Stimulated activated CD4-positive, alpha-beta T cell treated with anti-CD3 and anti-CD28 coated beads, Interleukin-2, amount 100 ng/mL, for 24 hours (primary cell): ENCODE measurements at regions not wholly inside any gene's neighbourhood (a gene's known extent, or its start where the extent isn't known, plus 50 kb on each side); places are given as distances from the start of the nearest gene placed in this dataset.
"Not testable (repeated sequence)": the region's sequence is repeated elsewhere in the genome, so short reads cannot be mapped to it uniquely, and the experiment has no call there.

Experiments used
- DNase-seq, 2 donors: peaks; one replicate each; pipeline ENCODE4 v3.0.0-alpha.2; 2020

DNA sequence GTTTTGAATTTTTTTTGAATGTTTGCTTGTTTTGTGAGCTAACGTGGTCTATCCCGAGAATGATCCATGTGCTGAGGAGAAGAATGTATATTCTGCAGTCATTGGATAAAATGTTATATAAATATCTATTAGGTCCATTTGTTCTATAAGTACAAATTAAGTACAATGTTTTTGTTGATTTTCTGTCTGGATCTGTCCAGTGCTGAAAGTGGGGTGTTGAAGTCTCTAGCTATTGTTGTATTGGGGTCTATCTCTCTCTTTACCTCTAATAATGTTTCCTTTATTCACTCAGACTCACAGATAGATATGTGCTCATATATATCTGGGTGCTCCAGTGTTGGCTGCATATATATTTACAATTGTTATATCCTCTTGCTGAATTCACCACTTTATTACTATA is 144.8 kb upstream of the SETMAR start:
- no peak for DNase-seq

DNA sequence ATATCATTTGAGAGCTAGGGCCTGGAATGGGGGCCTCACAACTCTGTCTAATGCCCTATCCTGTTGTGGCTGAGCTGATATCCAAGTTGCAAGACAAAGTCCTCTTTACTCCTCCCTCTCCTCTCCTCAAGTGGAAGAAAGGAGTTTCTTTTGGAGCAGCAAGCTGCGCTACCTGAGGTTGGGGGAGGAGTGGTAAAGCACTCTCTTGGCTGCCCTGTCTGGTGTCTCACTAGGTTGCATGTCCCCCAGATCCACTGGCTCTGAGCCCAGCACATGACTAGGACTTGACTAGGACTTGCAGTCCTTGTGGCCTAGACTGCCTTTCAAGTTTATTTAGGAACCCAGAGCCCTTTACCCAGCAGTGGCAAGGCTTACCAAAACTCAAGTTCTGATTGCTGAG is 141.1 kb upstream of the SETMAR start:
- DNase-seq = no peak

DNA sequence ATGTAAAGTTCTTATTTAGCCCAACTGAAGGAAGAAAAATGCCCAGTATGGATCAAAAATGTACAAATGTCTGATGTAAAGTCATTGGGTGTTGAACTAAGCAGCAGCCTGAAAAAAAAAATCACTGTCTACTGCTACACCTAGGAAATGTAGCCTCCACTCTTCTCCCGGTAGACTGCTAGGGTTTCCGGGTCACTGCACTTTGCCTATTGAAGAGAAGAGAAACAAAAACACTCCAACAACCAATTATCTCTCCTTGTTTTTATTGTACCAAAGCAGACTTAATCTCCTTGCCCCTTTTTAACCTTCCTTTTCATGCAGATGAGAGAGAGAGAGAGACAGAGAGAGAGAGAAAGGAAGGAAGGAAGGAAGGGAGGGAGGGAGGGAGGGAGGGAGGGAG is 140.2 kb upstream of the SETMAR start:
- DNase-seq = no peak

GRCh38 chr3:4166540-4166939 is 136.6 kb upstream of the SETMAR start:
- DNase-seq = no peak

GRCh38 chr3:4167230-4167629 is 135.9 kb upstream of the SETMAR start:
- not testable (repeated sequence) for DNase-seq

DNA sequence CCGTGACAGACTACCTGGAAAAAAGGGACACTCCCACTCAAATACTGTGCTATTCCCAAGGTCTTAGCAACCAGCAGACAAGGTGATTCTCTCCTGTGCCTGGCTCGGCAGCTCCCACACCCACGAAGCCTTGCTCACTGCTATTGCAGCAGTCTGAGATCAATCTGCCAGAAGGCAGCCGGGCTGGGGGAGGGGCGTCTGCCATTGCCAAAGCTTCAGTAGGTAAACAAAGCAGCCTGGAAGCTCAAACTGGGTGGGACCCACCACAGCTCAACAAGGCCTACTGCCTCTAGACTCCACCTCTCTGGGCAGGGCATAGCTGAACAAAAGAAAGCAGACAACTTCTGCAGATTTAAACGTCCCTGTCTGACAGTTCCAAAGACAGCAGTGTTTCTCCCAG is 128.4 kb upstream of the SETMAR start:
- DNase-seq = no peak

GRCh38 chr3:4191971-4192370 is 111.2 kb upstream of the SETMAR start:
- DNase-seq = no peak

DNA sequence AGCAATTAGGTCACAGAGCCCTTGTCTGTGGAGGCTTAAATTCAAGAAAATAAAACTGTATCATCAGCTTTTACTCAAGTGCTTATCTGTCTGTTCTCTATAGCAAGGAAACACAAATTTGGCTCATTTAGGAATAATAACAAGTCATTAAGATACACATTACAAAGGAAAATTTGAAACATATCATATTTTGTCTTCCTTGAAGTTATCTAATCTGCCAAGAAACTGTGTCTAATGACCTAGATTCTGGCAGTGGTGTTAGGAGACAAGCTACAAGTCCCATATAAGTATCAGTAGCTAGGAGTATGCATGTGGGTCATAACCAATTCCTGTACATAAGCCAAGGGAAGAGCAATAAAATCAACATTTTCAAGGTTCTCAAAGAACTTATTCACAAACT is 108.2 kb upstream of the SETMAR start:
- DNase-seq = no peak

GRCh38 chr3:4196506-4197147 is 106.5 kb upstream of the SETMAR start:
- no peak for DNase-seq

DNA sequence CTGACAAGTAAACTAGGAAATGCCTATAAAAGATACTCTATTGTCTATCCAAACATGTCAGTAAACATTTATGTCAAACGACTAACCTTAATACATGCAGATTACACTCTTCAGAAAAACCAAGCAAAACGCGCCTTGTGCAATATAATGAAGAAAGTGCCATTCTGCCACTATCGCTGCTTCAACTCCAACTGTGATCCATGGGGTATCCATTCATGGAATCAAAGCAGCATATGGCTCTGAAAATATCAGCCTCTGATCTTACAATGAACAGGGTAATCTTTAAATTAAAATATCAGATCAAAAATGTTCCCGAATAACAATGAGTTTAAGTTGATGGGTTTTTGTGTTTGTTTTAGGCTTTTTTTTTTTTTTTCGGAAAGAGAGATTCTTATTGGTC is 105.5 kb upstream of the SETMAR start:
- DNase-seq = no peak

DNA sequence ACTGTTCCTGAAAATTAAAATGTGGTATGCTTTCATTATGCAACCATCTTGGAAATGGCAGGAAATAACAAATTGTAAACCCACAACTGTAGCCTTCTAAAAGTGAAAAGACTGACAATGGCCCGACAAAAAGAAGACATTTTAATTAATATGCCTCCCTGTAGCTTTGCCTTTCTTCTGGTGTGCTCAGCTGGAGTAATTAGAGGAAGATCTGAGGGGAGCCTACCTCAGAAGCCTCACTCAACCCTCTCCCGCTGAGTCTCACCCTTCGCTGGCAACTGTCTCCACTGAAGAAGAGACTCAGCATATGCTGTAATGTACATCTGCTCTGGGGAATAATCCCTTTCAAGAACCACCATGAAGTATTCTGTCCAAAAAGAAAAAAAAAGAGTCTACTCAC is 104.7 kb upstream of the SETMAR start:
- no peak for DNase-seq

GRCh38 chr3:4204776-4205175 is 98.4 kb upstream of the SETMAR start:
- not testable (repeated sequence) for DNase-seq

DNA sequence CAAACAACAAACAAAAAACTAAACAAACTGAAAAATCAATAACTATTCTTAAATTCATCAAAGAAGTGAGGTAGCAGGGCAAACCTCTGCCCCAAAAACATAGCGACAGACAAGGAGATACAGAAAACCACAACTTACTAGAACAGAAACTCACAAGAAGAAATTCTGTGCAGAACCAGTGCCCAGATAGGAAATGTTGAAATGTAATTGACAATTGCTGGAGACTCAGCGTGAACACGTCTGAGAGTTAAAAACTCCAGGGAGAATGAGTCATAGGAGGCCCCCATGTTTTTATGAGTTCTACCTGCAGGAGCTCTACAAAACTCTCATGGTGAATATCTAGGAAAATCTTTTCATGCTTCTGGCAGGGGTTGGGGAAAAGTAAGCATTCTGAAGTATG is 95.5 kb upstream of the SETMAR start:
- DNase-seq = no peak

DNA sequence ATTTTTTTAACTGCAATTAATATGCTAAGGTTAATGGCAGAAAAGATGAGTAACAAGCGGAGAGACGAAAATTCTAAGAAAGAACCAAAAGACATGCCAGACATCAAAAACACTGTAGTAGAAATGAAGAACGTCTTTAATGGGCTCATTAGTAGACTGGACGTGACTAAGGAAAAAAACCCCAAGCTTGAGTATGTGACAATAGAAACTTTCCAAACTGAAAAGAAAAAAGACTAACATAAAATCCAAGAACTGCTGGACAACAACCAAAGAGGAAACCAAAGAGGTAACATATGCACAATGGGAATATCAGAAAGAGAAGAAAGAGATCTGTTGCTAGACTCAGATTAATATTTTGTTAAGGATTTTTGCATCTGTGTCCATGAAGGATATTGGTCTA is 94.6 kb upstream of the SETMAR start:
- DNase-seq = no peak

GRCh38 chr3:4211610-4212009 is 91.6 kb upstream of the SETMAR start:
- no peak for DNase-seq

GRCh38 chr3:4213420-4213819 is 89.7 kb upstream of the SETMAR start:
- DNase-seq = not testable (repeated sequence)

GRCh38 chr3:4216974-4217373 is 86.2 kb upstream of the SETMAR start:
- DNase-seq = not testable (repeated sequence)

GRCh38 chr3:4218456-4219226 is 84.5 kb upstream of the SETMAR start:
- no peak for DNase-seq

DNA sequence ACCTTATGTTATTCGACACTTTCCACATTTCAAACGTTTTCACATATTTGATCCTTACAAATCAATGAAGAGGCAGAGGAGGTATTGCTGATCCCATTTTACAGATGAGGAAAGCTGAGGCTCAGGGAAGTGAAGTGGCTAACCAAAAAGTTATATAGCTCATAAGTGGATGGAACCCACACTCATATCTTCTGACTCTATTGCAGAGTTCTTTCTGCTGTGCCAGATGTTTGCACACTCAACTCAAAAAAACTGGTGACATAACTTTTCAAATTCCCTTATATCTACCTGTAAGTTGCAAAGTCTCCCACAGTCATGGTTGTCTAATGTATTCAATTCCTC is 84.0 kb upstream of the SETMAR start:
- DNase-seq = no peak

- DNase-seq = no peak
These were observed 83.1 kb upstream of the SETMAR start for GRCh38 chr3:4220065-4220464.

- no peak for DNase-seq
These were observed 80.5 kb upstream of the SETMAR start for GRCh38 chr3:4222574-4223175.

GRCh38 chr3:4223777-4224176 is 79.4 kb upstream of the SETMAR start:
- DNase-seq = no peak

GRCh38 chr3:4224331-4224730 is 78.8 kb upstream of the SETMAR start:
- no peak for DNase-seq

DNA sequence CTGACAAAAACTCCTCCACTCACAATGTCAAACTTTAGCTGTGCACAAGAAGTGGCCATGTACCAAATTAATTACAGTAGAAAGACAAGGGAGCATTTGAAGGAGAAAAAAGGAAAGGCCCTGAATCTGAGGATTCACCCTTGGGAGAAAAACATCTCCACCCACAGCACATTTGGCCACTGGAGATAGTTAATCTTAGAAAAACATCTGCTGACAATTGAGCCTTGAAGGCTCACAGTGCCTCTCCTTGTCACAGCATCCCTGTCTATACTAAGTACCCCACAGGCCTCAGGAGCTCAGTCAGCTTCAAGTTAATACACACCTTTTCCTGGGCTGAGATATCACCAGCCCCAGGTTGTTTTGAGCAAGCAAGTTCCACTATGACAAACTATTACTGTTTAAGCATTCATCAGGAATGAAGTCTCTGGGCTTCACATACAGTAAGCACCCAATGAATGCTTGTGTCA is 78.1 kb upstream of the SETMAR start:
- no peak for DNase-seq
